Activated CD8-positive, alpha-beta T cell treated with anti-CD3 and anti-CD28 coated beads, Interleukin-2, amount 10 ng/mL, durations not matched to agents 7 days and 5 days (primary cell): ENCODE measurements at regions not wholly inside any gene's neighbourhood (a gene's known extent, or its start where the extent isn't known, plus 50 kb on each side); places are given as distances from the start of the nearest gene placed in this dataset.

Experiments
- ATAC-seq: fragments of 150-1000 bp; cut with Tn5 transposase; one replicate; pipeline ENCODE4 v1.10.0; 2021; ENCODE audit warnings: moderate library complexity
- CTCF ChIA-PET: fragments of 350-600 bp; sonication (Branson Sonifier 250); formaldehyde crosslinking; loops from one replicate; lab custom pipeline; 2021; ENCODE audit warnings: antibody characterized with exemption; lab: Charles Lee
- POLR2A ChIA-PET: fragments of 350-600 bp; sonication (Branson Sonifier 250); formaldehyde crosslinking; loops from one replicate; lab custom pipeline; 2021; ENCODE audit warnings: antibody characterized with exemption; lab: Charles Lee
- DNase-seq: peaks from one replicate; pipeline ENCODE4 v3.0.0-alpha.2; 2020
- H3K27ac Mint-ChIP-seq: one replicate; pipeline ENCODE4 v1.8.0; 2021; ENCODE audit warnings: mild to moderate bottlenecking, mixed read lengths
- H3K27me3 Mint-ChIP-seq: one replicate; pipeline ENCODE4 v1.8.0; 2021; ENCODE audit warnings: low read depth, mixed read lengths
- H3K36me3 Mint-ChIP-seq: one replicate; pipeline ENCODE4 v1.8.0; 2021; ENCODE audit warnings: low read depth, mixed read lengths
- H3K4me1 Mint-ChIP-seq: one replicate; pipeline ENCODE4 v1.8.0; 2021; ENCODE audit warnings: low read depth, mixed read lengths
- H3K4me3 Mint-ChIP-seq: one replicate; pipeline ENCODE4 v1.8.0; 2021; ENCODE audit warnings: mild to moderate bottlenecking, mixed read lengths
- H3K9me3 Mint-ChIP-seq: one replicate; pipeline ENCODE4 v1.8.0; 2022; ENCODE audit warnings: mixed read lengths; ENCODE audit not compliant: insufficient read depth

GRCh38 chr6:144886682-144887081, 601.5 kb downstream of the UTRN start:
- H3K27me3 Mint-ChIP-seq, result peaks cover 7% of the 10 kb centered on the region
- H3K36me3 Mint-ChIP-seq, result no peaks in the 10 kb centered on the region
- ChIA-PET CTCF (no interaction called here), POLR2A (no interaction called here)
- no peak overlapping the region for H3K27ac Mint-ChIP-seq
- H3K4me3 Mint-ChIP-seq, result no peak overlapping the region
- no peaks in the 10 kb centered on the region for H3K9me3 Mint-ChIP-seq
- H3K4me1 Mint-ChIP-seq, result no peaks in the 10 kb centered on the region
- DNase-seq, result no peak
- no peak for ATAC-seq

GRCh38 chr6:144888621-144889020, 603.5 kb downstream of the UTRN start:
- ATAC-seq (no peak), DNase-seq (no peak)
- H3K27me3 Mint-ChIP-seq, result peaks cover 9% of the 10 kb centered on the region
- H3K36me3 Mint-ChIP-seq, result no peaks in the 10 kb centered on the region
- no peaks in the 10 kb centered on the region for H3K9me3 Mint-ChIP-seq
- ChIA-PET POLR2A (no interaction called here), CTCF (no interaction called here)
- no peak overlapping the region for H3K27ac Mint-ChIP-seq
- no peak overlapping the region for H3K4me3 Mint-ChIP-seq
- no peaks in the 10 kb centered on the region for H3K4me1 Mint-ChIP-seq

DNA sequence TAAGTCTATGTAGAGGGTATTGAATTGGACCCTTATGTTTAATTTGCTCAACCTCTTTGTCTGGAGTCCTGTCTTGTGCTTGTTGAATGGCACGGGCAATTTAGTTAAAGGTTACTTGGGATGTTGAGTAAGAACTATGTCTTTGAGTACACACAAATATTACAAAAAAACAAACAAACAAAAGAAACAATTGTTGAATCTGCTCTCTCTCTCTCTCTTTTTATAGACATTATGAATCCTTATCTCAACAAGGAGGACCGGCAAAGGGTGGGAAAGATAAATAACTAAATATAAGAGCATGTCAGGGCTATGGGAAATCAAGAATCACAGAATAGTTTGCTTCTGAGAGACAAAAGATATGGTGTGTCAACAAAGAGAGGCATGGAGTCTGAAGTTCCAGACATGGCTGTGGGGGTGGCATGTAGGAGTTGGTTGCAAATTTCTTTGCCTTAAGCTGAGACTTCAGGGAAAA, 608.6 kb downstream of the UTRN start:
- ATAC-seq, result no peak
- ChIA-PET CTCF (no interaction called here), POLR2A (no interaction called here)
- Mint-ChIP-seq H3K36me3 (no peaks in the 10 kb centered on the region), H3K27me3 (peaks cover 7% of the 10 kb centered on the region), H3K27ac (no peak overlapping the region), H3K4me1 (no peaks in the 10 kb centered on the region), H3K4me3 (no peak overlapping the region), H3K9me3 (no peaks in the 10 kb centered on the region)
- DNase-seq, result no peak

- H3K4me1 Mint-ChIP-seq, result no peaks in the 10 kb centered on the region
- ChIA-PET POLR2A (no interaction called here), CTCF (no interaction called here)
- no peaks in the 10 kb centered on the region for H3K9me3 Mint-ChIP-seq
- no peak for DNase-seq
- H3K36me3 Mint-ChIP-seq, result no peaks in the 10 kb centered on the region
- ATAC-seq, result no peak
- no peak overlapping the region for H3K4me3 Mint-ChIP-seq
- peaks cover 7% of the 10 kb centered on the region for H3K27me3 Mint-ChIP-seq
- no peak overlapping the region for H3K27ac Mint-ChIP-seq
Observed at GRCh38 chr6:144894240-144894639, 609.1 kb downstream of the UTRN start.

DNA sequence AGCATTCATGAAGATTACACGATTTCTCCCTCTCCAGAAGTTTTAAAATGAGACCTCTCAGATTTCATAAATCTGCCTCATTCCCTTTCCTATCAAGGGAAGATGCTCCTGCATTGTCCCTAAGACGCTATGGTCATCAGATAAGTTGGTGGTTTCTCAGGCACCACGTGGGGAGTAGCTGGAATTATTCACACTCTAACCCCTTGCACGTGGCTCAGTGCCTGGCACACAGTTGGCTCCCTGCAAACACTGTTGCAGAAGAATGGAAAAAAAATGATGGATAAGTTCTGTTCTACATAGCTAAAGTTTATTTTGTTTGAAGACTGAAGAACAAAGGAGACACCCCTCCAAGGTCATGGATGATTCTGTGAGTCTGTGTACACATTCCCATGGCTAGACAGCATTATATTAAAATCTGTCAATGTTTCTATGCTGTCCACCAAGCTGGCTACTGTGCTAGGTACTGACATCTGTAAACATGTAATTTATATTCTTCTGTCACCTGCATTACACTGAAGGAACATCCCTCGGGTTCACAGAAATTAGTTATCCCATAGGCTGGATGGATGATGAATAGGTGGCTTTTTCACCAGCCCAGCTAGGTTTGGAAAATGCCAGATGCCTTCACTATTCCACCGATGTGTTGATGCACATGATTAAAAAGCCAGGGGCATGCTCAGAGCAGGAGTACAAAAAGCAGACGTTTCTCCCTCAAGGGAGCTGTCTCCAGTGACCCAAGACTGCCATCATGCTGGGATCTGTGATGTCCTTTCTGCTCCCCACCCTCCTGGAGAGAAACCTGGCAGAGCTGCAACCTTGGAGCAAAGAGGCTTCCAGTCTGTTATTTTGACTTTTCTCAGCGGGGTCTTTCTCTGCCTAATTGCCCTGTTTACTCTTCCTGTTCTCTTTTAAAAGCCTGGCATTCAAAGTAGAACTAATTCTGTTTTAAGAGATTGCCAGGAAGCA, 610.5 kb downstream of the UTRN start:
- no peak for ATAC-seq
- ChIA-PET POLR2A (no interaction called here), CTCF (no interaction called here)
- H3K27me3 Mint-ChIP-seq, result peaks cover 7% of the 10 kb centered on the region
- H3K27ac Mint-ChIP-seq, result no peak overlapping the region
- H3K4me1 Mint-ChIP-seq, result no peaks in the 10 kb centered on the region
- H3K4me3 Mint-ChIP-seq, result no peak overlapping the region
- no peaks in the 10 kb centered on the region for H3K9me3 Mint-ChIP-seq
- no peaks in the 10 kb centered on the region for H3K36me3 Mint-ChIP-seq
- no peak for DNase-seq

- Mint-ChIP-seq H3K9me3 (no peaks in the 10 kb centered on the region), H3K27ac (no peak overlapping the region)
- CTCF ChIA-PET, result no interaction called here
Observed at GRCh38 chr6:144896289-144896688, 611.2 kb downstream of the UTRN start.

GRCh38 chr6:144896871-144897270, 611.7 kb downstream of the UTRN start:
- Mint-ChIP-seq H3K4me1 (no peaks in the 10 kb centered on the region), H3K27me3 (peaks cover 9% of the 10 kb centered on the region), H3K4me3 (no peak overlapping the region), H3K9me3 (no peaks in the 10 kb centered on the region), H3K27ac (no peak overlapping the region), H3K36me3 (no peaks in the 10 kb centered on the region)
- DNase-seq (no peak), ATAC-seq (no peak)
- ChIA-PET POLR2A (no interaction called here), CTCF (no interaction called here)

More at GRCh38 chr6:144896289-144896688, 611.2 kb downstream of the UTRN start:
- no peak overlapping the region for H3K4me3 Mint-ChIP-seq
- DNase-seq (no peak), ATAC-seq (no peak)
- no peaks in the 10 kb centered on the region for H3K4me1 Mint-ChIP-seq
- no peaks in the 10 kb centered on the region for H3K36me3 Mint-ChIP-seq
- peaks cover 9% of the 10 kb centered on the region for H3K27me3 Mint-ChIP-seq
- POLR2A ChIA-PET, result no interaction called here

- H3K4me1 Mint-ChIP-seq, result no peaks in the 10 kb centered on the region
- no peak overlapping the region for H3K4me3 Mint-ChIP-seq
- H3K27me3 Mint-ChIP-seq, result peaks cover 9% of the 10 kb centered on the region
- H3K36me3 Mint-ChIP-seq, result no peaks in the 10 kb centered on the region
- no peak for ATAC-seq
- ChIA-PET POLR2A (no interaction called here), CTCF (no interaction called here)
- no peak overlapping the region for H3K27ac Mint-ChIP-seq
- no peaks in the 10 kb centered on the region for H3K9me3 Mint-ChIP-seq
- DNase-seq, result no peak
Observed at GRCh38 chr6:144897441-144897921, 612.3 kb downstream of the UTRN start.

- ATAC-seq (no peak), DNase-seq (no peak)
- Mint-ChIP-seq H3K27ac (no peak overlapping the region), H3K4me3 (no peak overlapping the region), H3K27me3 (peaks cover 9% of the 10 kb centered on the region), H3K36me3 (peaks cover 2% of the 10 kb centered on the region), H3K4me1 (no peaks in the 10 kb centered on the region), H3K9me3 (no peaks in the 10 kb centered on the region)
- ChIA-PET CTCF (no interaction called here), POLR2A (no interaction called here)
Observed at GRCh38 chr6:144898052-144898689, 613.0 kb downstream of the UTRN start.

- H3K36me3 Mint-ChIP-seq, result peaks cover 2% of the 10 kb centered on the region
- DNase-seq (no peak), ATAC-seq (no peak)
- POLR2A ChIA-PET, result no interaction called here
- CTCF ChIA-PET, result no interaction called here
- no peak overlapping the region for H3K27ac Mint-ChIP-seq
- no peaks in the 10 kb centered on the region for H3K9me3 Mint-ChIP-seq
- H3K4me3 Mint-ChIP-seq, result no peak overlapping the region
- H3K4me1 Mint-ChIP-seq, result no peaks in the 10 kb centered on the region
- H3K27me3 Mint-ChIP-seq, result peaks cover 12% of the 10 kb centered on the region
Observed at GRCh38 chr6:144898741-144899140, 613.6 kb downstream of the UTRN start.

DNA sequence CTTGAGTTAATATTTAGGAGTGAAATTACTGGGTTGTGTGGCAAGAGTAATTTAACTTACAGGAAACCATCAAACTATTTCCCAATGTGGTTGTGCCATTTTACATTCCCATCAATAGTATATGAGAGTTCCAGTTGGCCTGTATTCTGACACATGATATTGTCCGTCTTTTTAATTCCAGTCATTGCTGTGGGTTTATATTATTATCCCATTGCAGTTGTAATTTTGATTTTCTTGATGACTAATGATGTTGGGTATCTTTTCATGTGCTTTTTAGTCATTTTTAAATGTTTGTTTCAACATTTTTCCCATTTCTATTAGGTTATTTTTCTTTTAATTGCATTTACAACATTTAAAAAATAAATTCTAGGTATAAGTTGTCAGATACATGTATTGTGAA, 614.0 kb downstream of the UTRN start:
- H3K4me1 Mint-ChIP-seq, result no peaks in the 10 kb centered on the region
- peaks cover 13% of the 10 kb centered on the region for H3K27me3 Mint-ChIP-seq
- ATAC-seq (no peak), DNase-seq (no peak)
- H3K36me3 Mint-ChIP-seq, result peaks cover 2% of the 10 kb centered on the region
- H3K27ac Mint-ChIP-seq, result no peak overlapping the region
- H3K9me3 Mint-ChIP-seq, result no peaks in the 10 kb centered on the region
- no peak overlapping the region for H3K4me3 Mint-ChIP-seq
- CTCF ChIA-PET, result no interaction called here
- POLR2A ChIA-PET, result no interaction called here

- ChIA-PET CTCF (no interaction called here), POLR2A (no interaction called here)
- H3K9me3 Mint-ChIP-seq, result no peaks in the 10 kb centered on the region
- no peak overlapping the region for H3K27ac Mint-ChIP-seq
- ATAC-seq, result no peak
- H3K4me3 Mint-ChIP-seq, result no peak overlapping the region
- no peaks in the 10 kb centered on the region for H3K4me1 Mint-ChIP-seq
- peaks cover 10% of the 10 kb centered on the region for H3K27me3 Mint-ChIP-seq
- H3K36me3 Mint-ChIP-seq, result peaks cover 2% of the 10 kb centered on the region
- no peak for DNase-seq
Observed at GRCh38 chr6:144901412-144901811, 616.3 kb downstream of the UTRN start.
